ENCODE measurements at regions not wholly inside any gene's neighbourhood (a gene's known extent, or its start where the extent isn't known, plus 50 kb on each side); places are given as distances from the start of the nearest gene placed in this dataset.

DNA sequence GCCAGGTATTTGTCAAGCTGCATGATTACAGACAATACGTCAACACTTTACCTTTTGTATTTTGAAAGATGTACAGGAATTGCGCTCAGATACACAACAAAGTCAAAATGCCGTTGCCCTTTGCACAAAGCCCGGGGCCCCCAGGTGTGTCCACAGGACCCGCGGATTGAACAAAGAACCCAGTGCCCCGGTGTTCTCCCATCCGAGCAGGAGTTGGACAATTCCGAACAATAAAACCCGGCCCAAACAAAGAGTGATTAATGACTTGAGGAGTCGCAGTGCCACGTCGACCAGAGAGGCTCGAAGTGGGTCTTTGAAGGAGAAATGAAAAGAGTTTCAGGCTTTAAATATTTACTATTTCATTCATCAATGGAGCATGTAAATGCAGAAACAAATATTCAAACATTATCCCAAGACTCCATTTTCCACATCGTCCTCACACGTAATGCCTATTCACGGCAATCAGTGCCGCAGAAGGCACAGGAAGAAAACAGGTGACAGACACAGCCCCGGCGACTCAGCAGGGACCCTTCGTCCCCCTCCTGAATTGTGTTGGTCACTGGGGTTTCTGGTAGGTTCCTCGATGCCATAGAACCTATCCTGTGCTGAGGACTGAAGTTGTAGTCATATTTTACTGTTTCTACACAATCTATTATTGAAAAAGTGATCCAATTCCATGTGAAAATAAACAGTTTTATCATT lies 70.9 kb upstream of the MGMT start:
- no peak for DNase-seq

DNA sequence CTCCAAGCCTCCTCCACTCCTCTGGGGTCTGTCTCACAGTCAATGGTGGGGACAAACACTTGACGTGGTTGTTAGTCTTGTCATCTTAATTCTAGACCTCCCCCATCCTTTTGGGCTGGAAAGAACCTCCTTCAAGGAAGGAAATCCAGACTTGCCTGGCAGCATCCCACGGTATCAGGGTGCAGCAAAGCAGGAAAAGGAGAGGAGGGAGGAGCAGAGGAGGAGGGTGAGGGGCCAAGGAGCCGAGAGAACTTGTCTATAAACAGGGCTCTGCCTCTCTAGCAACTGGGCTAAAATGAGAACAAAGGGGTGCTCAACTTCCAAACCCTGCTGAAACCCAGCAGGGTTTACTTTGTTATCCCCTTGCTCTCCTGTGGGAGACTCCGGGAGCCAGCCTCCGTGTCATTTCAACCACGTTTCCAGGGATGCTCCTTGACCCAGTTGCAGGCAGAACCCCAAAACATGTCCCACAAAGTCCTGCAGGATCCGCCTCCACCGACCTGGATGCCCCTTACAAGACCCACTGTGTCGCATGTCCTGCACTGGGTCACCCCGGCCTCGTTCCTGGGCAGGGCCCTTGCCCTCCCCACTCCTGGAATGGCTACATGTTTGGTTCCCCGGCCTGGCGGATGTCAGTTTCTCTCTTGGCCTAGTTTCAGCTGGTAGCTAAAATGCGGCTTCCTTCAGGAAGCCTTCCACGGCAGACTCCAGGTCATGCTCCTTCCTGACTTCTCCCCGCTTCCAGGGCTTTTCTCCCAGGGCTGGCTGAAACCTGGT lies 69.7 kb upstream of the MGMT start:
- DNase-seq: no peak

DNA sequence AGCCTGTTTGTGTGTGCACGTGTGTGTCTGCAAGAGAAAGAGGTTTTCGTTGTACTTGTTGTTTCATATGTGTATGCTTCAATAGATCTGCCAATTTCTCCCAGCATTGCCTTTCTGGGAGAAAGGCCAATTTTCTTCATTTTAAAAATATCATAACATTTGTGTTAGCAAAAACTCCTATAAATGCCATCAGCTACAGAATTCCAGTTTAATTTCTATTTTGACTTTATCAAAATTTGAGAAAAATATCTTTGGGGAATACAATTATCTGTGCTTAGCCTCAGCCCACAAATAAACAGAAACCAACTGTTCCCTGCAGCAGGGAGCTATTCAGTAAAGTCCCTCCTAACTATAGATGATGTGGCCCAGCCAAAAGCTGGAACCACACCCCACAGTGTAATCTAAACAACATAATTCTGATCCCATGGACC lies 68.3 kb upstream of the MGMT start:
- no peak for DNase-seq

DNA sequence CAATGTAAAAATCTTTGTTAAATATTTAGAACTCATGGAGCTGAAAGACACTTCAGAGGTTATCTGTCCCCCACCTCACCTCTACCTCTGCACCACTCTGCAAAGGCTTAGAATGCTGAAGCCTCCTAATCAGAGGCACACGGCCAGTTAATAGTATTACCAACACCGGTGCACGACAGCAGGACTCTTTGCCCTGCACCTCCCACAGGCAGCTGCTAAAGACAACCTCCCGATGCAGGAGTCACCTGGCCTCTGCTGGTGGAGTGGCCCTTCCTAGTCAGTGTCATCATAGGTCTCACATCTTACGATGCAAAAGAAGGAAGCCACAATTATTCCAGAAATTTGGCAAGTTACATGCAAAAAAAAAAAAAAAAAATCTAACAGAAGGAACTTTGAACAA lies 66.6 kb upstream of the MGMT start:
- no peak for DNase-seq

DNA sequence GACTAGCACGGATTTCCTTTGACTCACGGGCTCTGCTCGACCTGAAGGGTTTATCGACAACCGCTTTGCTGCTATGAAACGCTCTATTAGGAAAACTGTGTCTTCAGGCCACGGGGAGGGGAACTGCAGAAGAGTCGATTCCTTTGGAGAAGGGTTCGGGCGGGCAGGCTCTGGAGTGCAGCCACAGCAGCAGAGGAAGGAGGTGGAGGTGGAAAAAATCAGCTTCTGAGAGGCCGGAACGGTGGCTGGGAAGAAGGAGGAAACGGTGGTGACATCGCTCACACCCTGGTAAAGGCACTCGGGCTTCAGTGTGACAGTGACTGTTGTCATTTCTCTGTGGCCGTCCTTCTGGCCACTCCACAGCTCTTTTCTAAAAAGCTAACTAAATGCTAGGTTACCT lies 64.6 kb upstream of the MGMT start:
- no peak for DNase-seq

DNA sequence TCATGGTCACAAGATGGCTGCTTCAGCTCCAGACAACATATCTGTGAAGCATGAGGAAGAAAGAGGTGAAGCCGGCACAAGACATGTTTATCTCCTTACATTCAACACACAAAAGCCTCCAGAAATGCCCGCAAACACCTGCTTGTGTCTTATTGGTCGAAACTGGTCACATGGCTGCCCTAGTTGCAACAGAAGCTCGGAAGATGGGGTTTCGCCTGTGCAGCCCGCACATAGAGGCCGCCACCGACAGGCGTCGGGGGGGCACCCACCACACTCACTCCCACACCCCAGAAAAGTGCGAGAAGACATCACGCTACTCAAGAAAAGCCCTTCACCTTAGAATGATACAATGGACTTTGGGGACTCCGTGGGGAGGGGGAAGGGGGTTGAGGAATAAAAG lies 63.0 kb upstream of the MGMT start:
- no peak for DNase-seq

DNA sequence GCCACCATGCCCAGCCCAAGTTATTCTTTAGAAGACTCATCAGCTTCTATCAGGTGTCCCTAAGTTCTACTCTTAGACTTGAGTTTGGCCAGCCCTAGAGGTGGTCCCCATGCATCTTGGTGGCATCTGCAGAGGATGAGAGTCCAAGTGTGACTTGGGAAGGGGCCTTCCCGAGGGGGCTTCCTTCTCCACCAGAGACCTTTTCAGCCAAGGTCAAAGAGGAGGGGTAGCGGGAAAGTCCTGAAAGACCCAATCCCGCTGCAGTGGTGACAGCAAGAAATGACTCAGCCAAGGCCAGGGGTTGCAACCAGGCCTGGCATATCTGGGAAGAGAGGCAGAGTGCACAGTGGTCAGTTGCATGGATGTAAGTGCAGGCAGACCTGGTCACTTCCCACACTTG lies 61.7 kb upstream of the MGMT start:
- no peak for DNase-seq

DNA sequence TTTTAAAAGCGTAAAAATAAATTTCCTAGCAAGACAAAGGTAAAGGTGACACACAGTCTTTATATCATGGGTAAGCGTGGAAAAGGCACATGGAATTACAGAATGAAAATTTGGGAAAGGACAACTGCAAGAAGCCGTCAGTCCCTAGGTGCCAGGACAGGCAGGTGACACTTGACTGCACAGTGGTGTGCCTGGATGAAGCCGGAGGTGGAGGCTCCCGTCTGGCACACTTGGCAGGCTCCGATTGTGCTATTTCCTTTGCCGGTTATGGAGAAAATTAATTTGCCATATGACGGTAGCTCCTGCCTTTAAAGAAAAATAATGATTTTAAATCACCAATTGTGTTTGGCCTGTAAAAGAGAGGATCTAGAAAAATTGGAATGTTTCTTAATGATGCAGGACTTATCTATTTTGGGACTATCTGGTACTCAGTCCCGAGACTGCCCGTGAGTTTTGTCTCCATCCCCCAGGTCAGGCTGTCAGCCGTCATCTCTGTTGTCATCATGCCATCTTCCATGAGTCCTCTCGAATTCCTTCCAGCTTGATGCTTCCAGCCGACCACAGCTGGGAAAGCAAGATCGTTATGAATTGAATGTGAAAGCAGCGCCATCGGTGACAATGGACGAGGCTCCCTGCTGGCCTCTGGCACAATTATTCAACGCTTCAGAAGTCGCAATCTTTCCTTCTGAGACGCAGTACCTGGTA lies 56.2 kb upstream of the MGMT start:
- DNase-seq: no peak

DNA sequence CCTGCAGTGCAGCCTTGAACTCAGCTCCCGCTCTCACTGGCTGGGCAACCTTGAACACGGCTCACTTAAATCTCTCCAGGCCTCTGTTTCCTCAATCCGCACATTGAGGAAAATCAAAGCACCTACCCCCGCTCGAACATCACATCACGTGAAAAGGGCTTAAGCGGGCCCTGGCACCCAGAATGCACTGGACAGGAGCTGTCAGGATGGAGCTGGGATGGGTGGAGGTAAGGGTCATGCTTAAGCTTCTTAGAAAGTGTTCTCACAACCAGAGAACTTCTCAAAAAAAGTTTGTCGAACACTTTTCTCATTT lies 55.7 kb upstream of the MGMT start:
- DNase-seq: no peak

DNA sequence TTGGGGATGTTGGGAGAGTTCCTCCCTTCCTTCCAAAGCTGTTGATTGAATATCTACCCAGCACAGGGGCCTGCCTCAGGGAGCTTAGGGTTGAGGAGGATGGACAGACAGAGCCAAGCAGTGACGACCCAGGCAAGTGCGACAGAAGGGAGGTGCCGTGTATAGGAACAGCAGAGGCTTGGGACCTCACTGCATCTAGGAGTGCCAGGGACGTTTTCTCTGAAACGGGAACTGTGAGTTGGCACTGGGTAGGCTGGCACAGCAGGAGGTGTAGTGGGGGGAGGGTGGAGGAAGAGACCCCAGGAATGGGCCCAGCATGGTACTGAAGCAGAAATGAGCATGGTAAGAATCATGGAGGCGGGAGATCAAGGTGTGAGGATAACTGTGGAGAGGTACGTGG lies 55.3 kb upstream of the MGMT start:
- DNase-seq: no peak

DNA sequence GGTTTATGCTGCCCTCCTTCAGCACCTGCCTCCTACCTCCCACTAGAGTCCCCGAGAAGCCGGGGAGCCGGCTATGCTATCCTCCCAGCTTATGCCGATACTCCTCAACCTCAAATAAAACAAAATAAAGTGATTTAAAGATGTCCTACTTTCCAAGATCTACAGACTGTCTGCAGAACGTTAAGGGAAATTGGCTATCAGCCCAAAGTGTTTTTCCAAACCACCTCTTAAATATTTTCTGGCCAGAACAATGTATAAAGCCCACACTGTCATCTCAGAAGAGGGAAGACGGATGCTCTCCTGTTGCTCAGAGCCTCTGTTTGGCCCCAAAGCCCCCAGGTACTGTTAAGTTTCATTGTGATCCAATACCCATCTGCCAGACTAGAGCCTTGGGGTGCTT lies 54.0 kb upstream of the MGMT start:
- no peak for DNase-seq

DNA sequence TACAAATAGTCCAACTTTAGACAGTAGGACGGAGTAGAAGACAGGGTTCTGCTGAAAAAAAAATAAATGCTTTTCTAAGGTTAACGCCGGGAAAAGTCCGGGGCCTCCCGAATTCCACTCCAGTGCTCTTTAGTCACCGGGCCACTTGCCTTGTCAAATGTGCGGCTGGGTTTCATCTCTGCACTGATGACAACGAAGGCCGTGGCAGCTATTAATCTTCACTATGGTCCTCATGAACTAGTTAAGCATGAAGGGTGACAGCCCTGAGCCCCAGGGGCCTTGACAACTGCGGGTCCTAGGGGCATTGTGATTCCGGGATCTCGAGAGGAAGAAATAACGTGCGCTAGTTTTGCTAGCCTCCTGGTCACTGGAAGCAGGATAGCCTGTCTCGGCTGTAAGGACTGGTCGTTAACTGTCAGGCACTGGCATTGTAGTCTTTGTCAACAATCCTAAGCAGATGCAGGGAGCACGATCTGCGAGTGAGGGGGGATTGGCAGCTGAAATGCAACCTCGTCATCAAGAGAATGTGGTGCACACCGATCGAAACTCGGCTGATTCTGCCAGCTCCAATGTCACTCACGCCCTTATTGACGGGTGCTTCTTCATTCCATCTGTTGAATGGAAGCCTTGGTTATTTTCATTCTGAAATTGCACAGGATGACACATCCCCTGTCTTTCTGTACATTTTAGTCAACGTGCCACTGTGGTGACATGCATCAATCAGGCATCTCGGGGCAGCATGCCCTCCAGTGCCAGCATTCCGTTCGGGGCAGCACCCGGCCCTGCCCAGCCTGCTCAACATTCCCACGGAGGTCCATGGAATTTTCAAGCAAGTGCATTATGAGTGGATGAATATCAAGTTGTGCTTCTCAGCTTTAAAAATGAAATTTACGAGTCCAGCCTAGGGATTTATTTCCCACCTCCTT lies 51.6 kb upstream of the MGMT start:
- no peak for DNase-seq

DNA sequence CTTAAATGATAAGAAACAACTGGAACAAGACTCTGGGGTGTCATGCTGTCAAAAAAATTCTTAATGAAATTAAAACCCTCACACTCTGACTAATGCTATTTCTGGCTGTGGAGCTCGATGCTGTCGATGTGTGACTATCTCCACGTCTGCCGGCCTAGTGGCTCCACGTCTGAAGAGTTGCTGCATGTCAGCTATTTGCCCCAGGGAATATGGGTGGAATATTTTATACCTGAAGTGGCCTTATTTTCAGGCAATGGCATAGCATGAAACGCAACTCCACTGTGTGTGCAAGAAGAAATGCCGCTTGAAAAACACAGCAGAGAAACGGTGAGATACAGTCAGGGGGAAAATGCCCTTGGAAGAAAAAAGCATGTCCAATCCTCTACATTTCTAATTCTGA lies 50.9 kb upstream of the MGMT start:
- DNase-seq: no peak

DNA sequence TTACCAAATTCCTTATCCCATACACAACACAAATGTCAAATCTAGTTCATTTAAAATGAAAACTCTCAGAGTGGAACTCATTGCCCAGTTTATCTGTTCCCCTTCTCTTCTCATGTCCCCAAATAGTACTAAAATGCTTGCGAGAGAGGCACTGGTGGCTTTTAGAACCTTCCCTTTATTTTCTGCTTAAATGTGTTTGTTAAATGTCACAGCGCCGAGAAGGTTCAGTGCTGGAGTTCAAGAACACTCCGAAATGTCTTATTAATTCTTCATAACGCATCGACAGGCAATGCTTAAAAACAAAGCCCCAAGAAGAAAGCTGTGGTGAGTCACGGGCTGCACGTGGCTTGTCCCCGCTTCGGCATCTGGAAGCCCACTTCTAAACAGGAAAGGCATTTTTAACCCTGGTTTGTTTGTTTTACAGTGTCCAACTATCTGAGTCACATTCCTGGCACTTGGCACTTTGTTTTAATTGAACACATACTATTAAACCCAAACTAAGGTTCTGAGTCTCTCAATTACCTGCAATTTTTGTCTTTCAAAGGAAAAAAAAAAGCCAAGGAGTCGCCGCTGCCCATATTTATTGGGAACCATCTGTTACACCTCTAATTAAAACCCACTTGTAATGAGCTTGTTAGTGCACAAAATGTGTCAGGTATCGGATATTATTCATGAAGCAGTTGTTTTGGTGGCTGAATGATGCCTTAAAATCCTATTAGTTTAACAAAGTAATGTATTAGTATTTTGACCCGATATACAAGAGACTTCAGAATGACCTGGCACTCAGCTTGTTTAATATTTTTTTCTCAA lies 49.9 kb upstream of the MGMT start:
- no peak for DNase-seq
